ENCODE measurements at regions not wholly inside any gene's neighbourhood (a gene's known extent, or its start where the extent isn't known, plus 50 kb on each side); places are given as distances from the start of the nearest gene placed in this dataset.

DNA sequence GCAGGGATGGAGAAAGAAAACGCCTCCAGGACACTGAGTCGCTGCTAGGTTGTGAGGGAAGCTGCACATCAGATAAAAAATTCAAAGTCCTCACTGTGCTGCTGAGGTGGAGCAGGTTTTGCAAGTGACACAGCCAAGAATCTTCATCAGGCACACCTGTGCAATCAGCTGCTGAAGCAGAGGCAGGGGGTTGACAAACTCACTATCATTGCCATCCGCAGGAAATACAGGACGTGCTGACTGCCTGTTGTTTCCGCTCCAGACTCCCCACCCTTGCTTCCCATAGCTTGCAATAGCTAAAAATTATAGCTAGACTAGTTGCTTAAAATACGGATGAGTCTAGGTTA is 147.8 kb upstream of the FHL2 start:
- H3K4me1 Mint-ChIP-seq, result peaks cover 3% of the 10 kb centered on the region
- no peak overlapping the region for H3K4me3 Mint-ChIP-seq
- CTCF ChIA-PET, result interaction anchor here (1.2 to 1.4 kb wide), 2 partner anchors 16 to 178 kb away, joined by 3 to 4 read pairs; no protein-coding TSS in a partner anchor
- H3K27me3 Mint-ChIP-seq, result peaks cover 18% of the 10 kb centered on the region
- TF ChIP-seq CTCF (IDR thresholded peaks at IDR 0.05), result no peak
- no peaks in the 10 kb centered on the region for H3K36me3 Mint-ChIP-seq (ENCODE audit: low read depth)
- DNase-seq, result no peak
- no peaks in the 10 kb centered on the region for H3K9me3 Mint-ChIP-seq
- POLR2A ChIA-PET, result no interaction called here
- ATAC-seq (ENCODE audit: low read depth), result no peak
- intact Hi-C loops (cut with micrococcal nuclease), result no loop called here
- H3K27ac Mint-ChIP-seq, result no peak overlapping the region

DNA sequence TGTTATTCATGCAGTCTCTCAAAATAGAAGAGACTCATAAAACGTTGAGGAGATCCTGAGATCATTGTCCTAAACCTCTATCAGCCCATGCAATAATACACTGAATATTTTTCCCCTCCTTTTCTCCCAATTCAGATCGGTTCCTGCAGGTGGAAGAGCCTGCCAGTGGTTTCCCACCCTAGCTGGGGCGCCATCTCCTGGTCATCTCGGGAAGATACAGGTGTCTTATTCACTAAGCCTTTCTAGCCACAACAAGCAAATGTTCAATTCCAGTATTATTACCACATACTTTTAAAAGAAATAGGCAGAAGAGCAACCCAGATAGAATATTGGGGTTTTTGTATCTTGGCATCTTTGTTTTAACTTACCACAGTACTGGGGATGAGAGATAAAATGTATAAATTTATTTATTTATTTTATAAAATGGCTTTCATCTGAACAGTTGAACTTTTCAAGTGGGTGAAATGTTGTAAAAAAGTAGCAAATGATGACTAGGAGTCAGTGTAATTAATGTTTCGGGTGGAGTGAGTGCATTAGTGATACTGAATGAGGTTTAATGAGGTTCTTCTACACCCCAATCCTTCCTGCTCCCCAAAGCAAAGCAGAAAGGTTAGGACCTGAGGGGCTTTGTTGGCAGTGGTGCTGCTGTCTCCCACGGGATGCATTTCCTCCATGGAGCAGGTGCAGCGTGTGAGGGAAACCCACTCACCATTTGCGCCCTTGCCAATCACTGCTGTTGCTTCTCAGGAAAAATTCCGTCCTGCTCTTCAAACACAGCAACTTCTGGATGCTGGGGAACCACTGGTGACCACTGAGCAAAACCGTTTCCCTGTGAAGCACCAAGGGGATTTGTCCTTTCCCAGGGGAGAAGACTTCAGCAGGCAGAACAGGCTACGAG is 147.1 kb upstream of the FHL2 start:
- no peak overlapping the region for H3K27ac Mint-ChIP-seq

DNA sequence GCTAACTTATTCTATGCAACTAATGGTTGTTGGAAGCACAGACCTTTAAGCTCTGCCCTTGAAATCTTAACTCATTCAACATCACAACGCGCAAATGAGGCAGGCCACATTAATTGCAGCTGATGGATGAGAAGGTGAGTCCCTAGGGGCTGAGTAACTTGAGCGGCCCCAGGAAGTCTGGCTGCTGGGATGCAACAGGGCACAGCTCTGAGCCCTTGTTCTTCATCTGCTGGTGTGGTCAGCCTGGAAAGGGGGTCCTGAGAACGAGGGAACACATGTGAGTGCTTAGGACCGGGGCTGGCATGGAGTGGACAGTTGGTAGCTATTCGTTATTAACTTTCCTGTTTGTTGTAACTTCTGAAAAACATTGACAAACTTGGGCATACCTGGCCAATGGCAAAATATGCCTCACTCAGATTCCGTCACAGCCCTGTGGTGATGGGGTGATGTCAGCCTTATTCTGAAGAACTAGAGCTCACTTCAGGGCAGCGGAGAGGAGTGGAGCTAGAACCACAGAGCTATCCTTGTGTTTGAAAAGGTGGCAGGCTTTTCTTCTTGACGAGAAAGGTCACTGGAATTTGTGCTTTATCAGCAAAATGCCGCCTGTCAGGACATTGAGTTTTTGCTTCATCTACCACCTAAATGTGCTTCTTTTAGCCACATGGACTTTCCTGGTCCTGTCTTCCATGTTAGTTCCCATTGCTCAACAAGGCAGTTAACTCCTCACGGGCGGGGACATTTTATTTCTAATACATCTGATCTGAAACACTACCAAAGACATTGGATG is 145.9 kb upstream of the FHL2 start:
- Mint-ChIP-seq H3K4me3 (no peak overlapping the region), H3K27me3 (peaks cover 15% of the 10 kb centered on the region), H3K9me3 (no peaks in the 10 kb centered on the region), H3K27ac (no peak overlapping the region), H3K4me1 (peaks cover 3% of the 10 kb centered on the region), H3K36me3 (ENCODE audit: low read depth) (no peaks in the 10 kb centered on the region)
- intact Hi-C loops (cut with micrococcal nuclease), result loop anchor here (1.0 kb wide), 1 partner anchor 174 kb away; no protein-coding TSS in a partner anchor
- ChIA-PET CTCF (no interaction called here), POLR2A (no interaction called here)
- no peak for ATAC-seq (ENCODE audit: low read depth)
- no peak for TF ChIP-seq CTCF (IDR thresholded peaks at IDR 0.05)
- no peak for DNase-seq

More for the DNA sequence above, 147.1 kb upstream of the FHL2 start:
- no peaks in the 10 kb centered on the region for H3K36me3 Mint-ChIP-seq (ENCODE audit: low read depth)
- peaks cover 3% of the 10 kb centered on the region for H3K4me1 Mint-ChIP-seq
- ChIA-PET CTCF (interaction anchor here (1.2 kb wide), 1 partner anchor 177 kb away, joined by 3 read pairs; no protein-coding TSS in a partner anchor), POLR2A (no interaction called here)
- H3K9me3 Mint-ChIP-seq, result no peaks in the 10 kb centered on the region
- TF ChIP-seq CTCF (IDR thresholded peaks at IDR 0.05), result peak; percentile 56
- H3K4me3 Mint-ChIP-seq, result no peak overlapping the region
- intact Hi-C loops (cut with micrococcal nuclease), result loop anchor here (1.0 kb wide), 1 partner anchor 176 kb away; no protein-coding TSS in a partner anchor
- peak; percentile 54 for ATAC-seq (ENCODE audit: low read depth)
- peaks cover 18% of the 10 kb centered on the region for H3K27me3 Mint-ChIP-seq
- no peak for DNase-seq

DNA sequence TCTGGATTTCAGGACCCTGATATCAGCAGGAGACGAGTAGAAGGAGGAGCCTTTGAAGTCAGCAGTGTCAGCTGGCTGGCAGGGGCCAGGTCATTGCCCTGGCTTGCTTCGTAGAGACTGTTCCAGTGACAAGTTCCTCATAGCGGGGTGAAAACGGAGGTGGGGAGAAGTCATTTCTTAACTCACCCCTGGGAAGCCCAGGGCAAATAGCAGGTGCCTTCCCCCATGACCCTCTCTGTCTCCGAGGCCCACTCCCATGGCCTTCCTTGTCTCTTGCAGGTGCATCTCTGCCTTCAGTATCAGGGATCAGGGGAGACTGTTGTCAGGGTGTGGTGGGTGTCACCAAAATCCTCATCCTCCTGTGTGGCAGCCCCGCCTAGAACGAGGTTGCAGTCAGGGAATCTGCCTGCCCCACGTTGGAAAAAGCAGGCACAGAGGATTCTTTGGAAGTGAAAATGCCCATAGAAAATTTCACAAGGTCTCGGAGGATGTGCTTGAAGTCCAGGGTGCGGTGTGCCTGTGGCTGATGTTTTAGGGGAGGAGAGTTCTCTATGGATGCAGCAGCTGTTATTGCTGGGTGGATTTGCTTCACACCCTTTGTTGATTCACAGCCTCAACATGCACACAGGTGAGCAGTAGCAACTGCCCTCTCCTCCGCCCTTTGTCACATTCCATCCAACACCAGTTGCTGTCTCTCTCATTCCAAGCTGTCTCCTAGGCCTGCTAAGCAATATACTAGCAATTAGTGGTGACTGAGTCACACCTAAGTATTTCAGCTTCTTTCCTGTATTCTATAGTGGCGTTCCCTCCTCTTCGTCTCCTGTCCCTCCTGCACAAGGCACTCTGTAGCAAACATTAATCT is 142.6 kb upstream of the FHL2 start:
- DNase-seq (no peak), ATAC-seq (ENCODE audit: low read depth) (no peak)
- Mint-ChIP-seq H3K27ac (no peak overlapping the region), H3K4me1 (peaks cover 3% of the 10 kb centered on the region), H3K36me3 (ENCODE audit: low read depth) (no peaks in the 10 kb centered on the region), H3K27me3 (peaks cover 10% of the 10 kb centered on the region), H3K9me3 (no peaks in the 10 kb centered on the region), H3K4me3 (no peak overlapping the region)
- ChIA-PET CTCF (no interaction called here), POLR2A (no interaction called here)
- intact Hi-C loops (cut with micrococcal nuclease), result no loop called here
- TF ChIP-seq CTCF (IDR thresholded peaks at IDR 0.05), result no peak

All from activated B cell treated with CpG ODN at 0.5 μM for 24 hours (primary cell).